Glutamatergic neuron (in vitro differentiated cells): ENCODE measurements at regions not wholly inside any gene's neighbourhood (a gene's known extent, or its start where the extent isn't known, plus 50 kb on each side); places are given as distances from the start of the nearest gene placed in this dataset.

ENCODE experiments used
- DNase-seq: peaks from one replicate; pipeline ENCODE4 v3.0.0; 2022
- H3K27ac Mint-ChIP-seq: one replicate; pipeline ENCODE4 v1.8.0; 2020; ENCODE audit warnings: mild to moderate bottlenecking, mixed read lengths, inconsistent platforms; ENCODE audit not compliant: unreplicated experiment
- H3K27me3 Mint-ChIP-seq: one replicate; pipeline ENCODE4 v1.8.0; 2020; ENCODE audit warnings: mild to moderate bottlenecking, moderate library complexity, mixed read lengths, inconsistent platforms; ENCODE audit not compliant: unreplicated experiment
- H3K36me3 Mint-ChIP-seq: one replicate; pipeline ENCODE4 v1.8.0; 2020; ENCODE audit warnings: mild to moderate bottlenecking, mixed read lengths, inconsistent platforms; ENCODE audit not compliant: unreplicated experiment
- H3K4me1 Mint-ChIP-seq: one replicate; pipeline ENCODE4 v1.8.0; 2020; ENCODE audit warnings: mild to moderate bottlenecking, low read depth, mixed read lengths, inconsistent platforms; ENCODE audit not compliant: unreplicated experiment
- H3K4me3 Mint-ChIP-seq: one replicate; pipeline ENCODE4 v1.8.0; 2020; ENCODE audit warnings: mild to moderate bottlenecking, mixed read lengths, inconsistent platforms; ENCODE audit not compliant: unreplicated experiment
- H3K9me3 Mint-ChIP-seq: one replicate; pipeline ENCODE4 v1.8.0; 2020; ENCODE audit warnings: mild to moderate bottlenecking, moderate library complexity, mixed read lengths, inconsistent platforms; ENCODE audit not compliant: unreplicated experiment
- CTCF ChIP-seq: fragments of 200-600 bp; sonication (generic); IDR thresholded peaks from one replicate; pipeline ENCODE4 v1.5.0; 2021; ENCODE audit not compliant: partially characterized antibody, unreplicated experiment

DNA sequence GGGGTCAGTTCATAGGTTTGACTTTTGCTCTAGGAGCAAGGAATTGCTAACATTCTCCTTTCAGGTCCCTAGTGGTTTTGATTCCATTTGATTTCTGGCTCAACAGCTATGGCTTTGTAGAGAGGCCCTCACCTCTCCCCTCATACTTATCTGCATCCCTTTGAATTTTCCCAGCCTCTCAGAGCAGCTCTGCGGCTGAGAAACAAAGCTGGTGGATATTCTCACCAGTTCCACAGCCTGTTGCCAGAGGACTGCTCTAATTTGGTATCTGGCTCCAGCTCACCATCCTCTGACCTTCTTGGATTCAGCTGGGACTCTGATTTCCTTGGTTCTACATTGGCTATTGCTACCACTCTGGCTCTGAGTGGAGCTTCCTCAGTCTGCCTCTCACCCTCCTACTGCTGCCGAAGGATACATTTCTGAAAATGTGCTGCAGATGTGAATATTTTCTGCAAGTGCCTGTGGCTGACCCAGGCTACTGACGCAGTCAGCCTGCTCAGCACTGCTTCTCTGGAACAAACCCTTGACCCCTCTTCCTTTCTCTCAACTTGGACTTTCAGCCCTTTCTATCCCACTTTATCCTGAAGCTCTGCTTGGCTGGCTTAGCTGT is 110.9 kb upstream of the ENPEP start:
- no peak for DNase-seq
- Mint-ChIP-seq H3K9me3 (no peaks in the 10 kb centered on the region), H3K36me3 (no peaks in the 10 kb centered on the region), H3K4me1 (peaks cover 11% of the 10 kb centered on the region), H3K27me3 (no peaks in the 10 kb centered on the region), H3K27ac (peak overlapping the region; percentile 65), H3K4me3 (no peak overlapping the region)
- TF ChIP-seq CTCF = no peak

DNA sequence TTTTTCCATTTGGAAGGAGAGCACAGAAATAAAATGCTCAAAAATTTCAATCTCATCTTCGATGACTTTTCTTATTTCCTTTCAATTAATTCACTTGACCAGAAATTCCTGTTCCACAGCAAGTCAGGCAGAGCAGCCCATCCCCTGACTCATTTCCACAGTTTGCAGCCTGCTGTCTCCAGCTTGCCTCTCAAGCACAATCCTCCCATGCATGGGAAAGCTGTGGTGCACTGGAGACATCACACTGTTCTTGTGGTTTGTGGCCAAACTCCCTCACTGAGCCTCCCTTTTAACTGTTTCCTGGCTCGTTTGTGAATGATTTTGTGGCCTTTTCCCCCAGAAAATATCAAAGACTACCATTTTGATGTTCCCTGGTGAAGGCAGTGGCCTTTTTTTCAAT is 114.0 kb upstream of the ENPEP start:
- Mint-ChIP-seq H3K27me3 (no peaks in the 10 kb centered on the region), H3K4me3 (no peak overlapping the region), H3K4me1 (peaks cover 14% of the 10 kb centered on the region), H3K9me3 (no peaks in the 10 kb centered on the region), H3K36me3 (no peaks in the 10 kb centered on the region), H3K27ac (no peak overlapping the region)
- no peak for DNase-seq
- no peak for TF ChIP-seq CTCF

DNA sequence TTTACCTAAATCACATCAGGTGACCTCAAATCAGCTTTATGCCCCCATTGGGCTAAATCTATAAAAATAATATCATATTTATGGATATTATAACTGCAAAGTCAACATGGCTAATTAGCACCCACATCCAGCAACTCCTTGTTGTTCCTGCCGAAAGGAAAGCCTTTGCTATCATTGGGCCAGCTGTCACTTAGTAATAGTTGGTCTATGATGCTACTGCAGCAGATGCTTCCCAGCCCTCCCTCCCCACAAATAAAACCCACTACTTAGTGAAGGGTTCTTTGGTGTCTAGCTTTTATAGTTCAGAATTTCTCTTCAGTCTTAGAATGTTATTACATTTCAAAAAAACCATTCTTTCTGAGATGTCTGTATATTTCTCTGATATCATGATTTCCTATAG is 116.9 kb upstream of the ENPEP start:
- H3K36me3 Mint-ChIP-seq = no peaks in the 10 kb centered on the region
- DNase-seq = no peak
- no peak overlapping the region for H3K27ac Mint-ChIP-seq
- H3K4me3 Mint-ChIP-seq = no peak overlapping the region
- no peaks in the 10 kb centered on the region for H3K9me3 Mint-ChIP-seq
- peaks cover 3% of the 10 kb centered on the region for H3K4me1 Mint-ChIP-seq
- TF ChIP-seq CTCF = no peak
- no peaks in the 10 kb centered on the region for H3K27me3 Mint-ChIP-seq

DNA sequence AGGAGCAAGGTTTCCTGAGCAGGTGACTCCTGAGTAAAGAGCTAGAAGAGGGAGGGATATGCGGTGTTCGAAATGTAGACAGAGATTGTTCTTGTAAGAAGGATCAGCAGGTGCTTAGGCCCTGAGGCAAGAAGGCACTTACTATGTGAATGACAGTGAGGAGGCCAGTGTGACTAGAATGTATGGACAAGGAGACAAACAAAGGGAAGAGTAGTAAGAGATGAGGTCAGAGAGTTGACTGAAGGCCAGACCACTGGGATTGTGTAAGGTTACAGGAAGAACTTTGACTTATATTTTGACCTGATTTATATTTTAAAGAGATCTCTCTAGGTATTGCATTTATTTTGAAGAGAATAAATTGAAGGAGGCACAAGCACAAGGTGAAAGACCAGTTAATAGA is 118.4 kb upstream of the ENPEP start:
- peaks cover 3% of the 10 kb centered on the region for H3K4me1 Mint-ChIP-seq
- no peak overlapping the region for H3K4me3 Mint-ChIP-seq
- H3K27me3 Mint-ChIP-seq = no peaks in the 10 kb centered on the region
- no peak for TF ChIP-seq CTCF
- H3K36me3 Mint-ChIP-seq = no peaks in the 10 kb centered on the region
- no peak overlapping the region for H3K27ac Mint-ChIP-seq
- H3K9me3 Mint-ChIP-seq = no peaks in the 10 kb centered on the region
- DNase-seq = no peak

- H3K27ac Mint-ChIP-seq = no peak overlapping the region
- no peak for DNase-seq
- H3K36me3 Mint-ChIP-seq = no peaks in the 10 kb centered on the region
- H3K4me1 Mint-ChIP-seq = peaks cover 2% of the 10 kb centered on the region
- no peaks in the 10 kb centered on the region for H3K9me3 Mint-ChIP-seq
- TF ChIP-seq CTCF = no peak
- no peaks in the 10 kb centered on the region for H3K27me3 Mint-ChIP-seq
- H3K4me3 Mint-ChIP-seq = no peak overlapping the region
Observed at GRCh38 chr4:110354460-110354859, 121.5 kb upstream of the ENPEP start.
